Body of pancreas (tissue), 4 donors: ENCODE measurements at regions not wholly inside any gene's neighbourhood (a gene's known extent, or its start where the extent isn't known, plus 50 kb on each side); places are given as distances from the start of the nearest gene placed in this dataset.

Experiments used
- ATAC-seq: fragments of 150-250 bp; one replicate; pipeline ENCODE4 v1.9.1; 2016
- DNase-seq, 4 donors: peaks; one replicate each; pipeline ENCODE4 v3.0.0-alpha.2; 2019
- H3K27ac ChIP-seq, 4 donors: fragments of 200-600 bp; sonication (generic); 1 replicate in 3 of 4; 2 replicates in 1 of 4; pipeline versions ENCODE4 v1.5.1 to v1.6.1; 2016 to 2019; ENCODE audit warnings: mild to moderate bottlenecking in 1 of 4, mixed read lengths in 1 of 4, moderate library complexity in 1 of 4
- H3K27me3 ChIP-seq, 2 donors: fragments of 200-600 bp; sonication (generic); one replicate each; pipeline ENCODE4 v1.6.0; 2016; ENCODE audit warnings: mild to moderate bottlenecking in 1 of 2
- H3K36me3 ChIP-seq, 2 donors: fragments of 200-600 bp; sonication (generic); replicated peaks in 1 of 2; 2 replicates each; pipeline ENCODE4 v1.5.1; 2016; ENCODE audit warnings: low read depth in 2 of 2; ENCODE audit not compliant: insufficient read depth in 1 of 2
- H3K4me1 ChIP-seq: fragments of 200-600 bp; sonication (generic); one replicate; pipeline ENCODE4 v1.6.0; 2016
- H3K4me3 ChIP-seq, 2 donors: fragments of 200-600 bp; sonication (generic); 1 replicate in 1 of 2; 2 replicates in 1 of 2; pipeline ENCODE4 v1.5.1; 2016 to 2019
- H3K9me3 ChIP-seq, 3 donors: fragments of 200-600 bp; sonication (generic); 1 replicate in 2 of 3; 2 replicates in 1 of 3; pipeline ENCODE4 v1.5.1; 2016
- POLR2A ChIP-seq, 3 donors: fragments of 450-650 bp; IDR thresholded peaks; one replicate each; pipeline ENCODE4 v1.6.1; 2016; ENCODE audit warnings: antibody characterized with exemption in 3 of 3, mild to moderate bottlenecking in 2 of 3
- WGBS, 2 donors: methylation state at CpG; one replicate each; pipeline ENCODE4 v1.1.5; 2017; 5-methylcytosine and 5-hydroxymethylcytosine counted together
- intact Hi-C: fragments of 100-400 bp; cut with DNase I; formaldehyde crosslinking; loops from one replicate; pipeline ENCODE4 v1.15.1; 2023
- TF ChIP-seq, protein P1 (sequence below), 7 experiments: fragments of 450-650 bp in 4 of 7; fragments of 200-600 bp in 3 of 7; sonication (generic) in 3 of 7; IDR thresholded peaks; one replicate each; pipeline ENCODE4 v1.5.1; 2016 to 2019; ENCODE audit warnings: antibody characterized with exemption in 7 of 7

DNA sequence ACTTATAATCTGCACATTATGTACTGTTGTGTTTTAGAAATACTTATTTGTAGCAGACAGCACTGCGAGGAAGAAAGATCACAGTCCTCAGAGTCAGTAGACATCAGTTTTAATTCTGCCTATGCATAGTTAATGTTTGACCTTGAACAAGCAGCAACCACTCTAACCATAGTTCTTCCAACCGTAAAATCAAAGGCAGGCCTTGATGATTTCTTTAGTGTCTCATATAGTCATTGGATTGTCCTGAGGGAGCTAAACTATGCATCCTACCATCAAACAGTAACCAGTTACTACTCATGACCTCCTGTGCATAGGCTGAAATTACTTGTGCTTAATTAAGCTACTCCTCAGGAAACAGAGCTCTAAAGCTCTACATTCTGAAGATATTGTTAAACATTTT lies 294.8 kb upstream of the STXBP5 start:
- Histone ChIP-seq H3K4me1 (no peaks in the 10 kb centered on the region), H3K4me3 (no peak overlapping the region), H3K36me3 (no peaks in the 10 kb centered on the region), H3K27ac (no peak overlapping the region), H3K27me3 (no peaks in the 10 kb centered on the region), H3K9me3 (no peaks in the 10 kb centered on the region)
- WGBS, 2 donors: 49 to 64% methylated on average over 2 of the region's 2 CpGs
- TF ChIP-seq, protein P1, sequence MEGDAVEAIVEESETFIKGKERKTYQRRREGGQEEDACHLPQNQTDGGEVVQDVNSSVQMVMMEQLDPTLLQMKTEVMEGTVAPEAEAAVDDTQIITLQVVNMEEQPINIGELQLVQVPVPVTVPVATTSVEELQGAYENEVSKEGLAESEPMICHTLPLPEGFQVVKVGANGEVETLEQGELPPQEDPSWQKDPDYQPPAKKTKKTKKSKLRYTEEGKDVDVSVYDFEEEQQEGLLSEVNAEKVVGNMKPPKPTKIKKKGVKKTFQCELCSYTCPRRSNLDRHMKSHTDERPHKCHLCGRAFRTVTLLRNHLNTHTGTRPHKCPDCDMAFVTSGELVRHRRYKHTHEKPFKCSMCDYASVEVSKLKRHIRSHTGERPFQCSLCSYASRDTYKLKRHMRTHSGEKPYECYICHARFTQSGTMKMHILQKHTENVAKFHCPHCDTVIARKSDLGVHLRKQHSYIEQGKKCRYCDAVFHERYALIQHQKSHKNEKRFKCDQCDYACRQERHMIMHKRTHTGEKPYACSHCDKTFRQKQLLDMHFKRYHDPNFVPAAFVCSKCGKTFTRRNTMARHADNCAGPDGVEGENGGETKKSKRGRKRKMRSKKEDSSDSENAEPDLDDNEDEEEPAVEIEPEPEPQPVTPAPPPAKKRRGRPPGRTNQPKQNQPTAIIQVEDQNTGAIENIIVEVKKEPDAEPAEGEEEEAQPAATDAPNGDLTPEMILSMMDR (IDR thresholded peaks at IDR 0.05): no peak
- TF ChIP-seq POLR2A (IDR thresholded peaks at IDR 0.05): no peak
- DNase-seq: no peak
- intact Hi-C loops: no loop called here
- ATAC-seq: no peak

DNA sequence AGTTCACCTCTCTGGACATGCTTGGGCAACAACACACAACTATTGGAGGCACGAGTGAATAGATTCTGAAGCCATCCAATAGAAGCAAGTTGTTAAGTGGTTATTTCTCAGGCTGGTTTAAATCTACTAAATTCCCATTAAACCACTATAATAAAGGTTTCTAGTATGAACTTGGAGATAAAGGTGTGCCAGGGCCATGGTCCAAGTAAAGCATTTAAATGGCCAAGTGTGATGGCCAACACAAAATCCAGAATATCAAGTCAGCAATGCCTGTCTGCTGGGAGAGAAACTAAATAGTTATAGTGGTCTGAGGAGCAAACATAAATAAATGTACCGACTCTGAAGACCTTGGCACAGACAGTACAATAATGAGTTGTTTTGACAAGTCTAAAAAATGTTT lies 294.3 kb upstream of the STXBP5 start:
- H3K27me3 ChIP-seq: no peaks in the 10 kb centered on the region
- DNase-seq (no peak), ATAC-seq (no peak)
- H3K36me3 ChIP-seq: no peaks in the 10 kb centered on the region
- H3K4me3 ChIP-seq: no peak overlapping the region
- H3K27ac ChIP-seq: no peak overlapping the region
- no peaks in the 10 kb centered on the region for H3K9me3 ChIP-seq
- intact Hi-C loops: no loop called here
- no peaks in the 10 kb centered on the region for H3K4me1 ChIP-seq
- no peak for TF ChIP-seq POLR2A (IDR thresholded peaks at IDR 0.05)
- TF ChIP-seq, protein P1 (IDR thresholded peaks at IDR 0.05): no peak
- WGBS, 2 donors: 66 to 74% methylated on average over 2 of the region's 2 CpGs

DNA sequence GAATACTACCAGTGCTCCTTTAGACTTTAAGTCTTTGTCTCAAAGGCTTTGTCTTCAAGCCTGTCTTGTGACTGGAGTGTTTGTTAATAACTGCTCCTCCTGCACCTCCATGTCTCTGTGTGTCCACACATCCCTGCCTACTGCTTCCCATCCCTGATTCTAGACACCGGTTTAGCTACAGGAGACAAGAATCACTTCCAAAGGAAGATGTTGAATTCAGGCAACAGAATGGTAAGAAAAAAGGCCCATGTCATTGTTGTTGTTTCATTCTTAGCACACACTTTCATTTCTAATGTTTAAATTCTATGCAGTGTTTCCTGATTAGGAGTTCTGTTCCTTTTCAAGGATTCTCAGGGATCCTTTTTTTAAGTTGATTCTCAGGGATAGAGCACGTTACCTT lies 293.6 kb upstream of the STXBP5 start:
- ATAC-seq (no peak), DNase-seq (no peak)

DNA sequence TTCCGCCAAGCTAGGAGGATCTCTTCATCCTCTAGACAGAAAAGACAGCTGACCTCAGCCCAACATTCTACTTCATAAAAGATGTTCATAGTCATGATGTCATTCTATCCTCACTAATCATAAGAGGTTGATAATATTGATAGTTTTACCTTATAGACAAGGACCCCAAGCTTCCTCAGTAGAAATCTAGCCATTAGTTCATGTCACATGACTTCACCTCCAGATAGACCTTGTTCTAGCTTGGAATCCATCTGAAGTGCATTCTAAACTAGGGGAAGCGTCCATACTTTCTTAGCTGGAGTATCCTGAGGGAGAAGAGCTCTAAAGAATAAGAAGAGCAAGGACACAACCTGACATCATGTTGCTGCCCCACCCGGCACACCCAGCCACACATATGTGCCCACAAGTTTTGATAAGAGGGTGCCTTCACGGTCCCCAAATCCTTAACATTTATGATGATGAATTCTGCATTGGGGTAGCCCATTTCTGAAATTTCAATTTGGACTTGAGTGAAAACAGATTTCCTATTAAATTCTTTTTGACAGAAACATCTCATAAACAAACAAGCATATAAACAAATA lies 292.5 kb upstream of the STXBP5 start:
- Histone ChIP-seq H3K27ac (no peak overlapping the region), H3K4me3 (no peak overlapping the region), H3K9me3 (no peaks in the 10 kb centered on the region), H3K27me3 (no peaks in the 10 kb centered on the region), H3K4me1 (no peaks in the 10 kb centered on the region), H3K36me3 (no peaks in the 10 kb centered on the region)
- ATAC-seq: no peak
- TF ChIP-seq, protein P1 (IDR thresholded peaks at IDR 0.05): no peak
- no peak for TF ChIP-seq POLR2A (IDR thresholded peaks at IDR 0.05)
- no peak for DNase-seq
- 92 to 93% methylated on average over 4 of the region's 4 CpGs for WGBS, 2 donors
- intact Hi-C loops: no loop called here

More for the DNA sequence above, 293.6 kb upstream of the STXBP5 start:
- intact Hi-C loops: no loop called here
- no peak overlapping the region for H3K27ac ChIP-seq
- no peaks in the 10 kb centered on the region for H3K4me1 ChIP-seq
- no peaks in the 10 kb centered on the region for H3K9me3 ChIP-seq
- WGBS, 2 donors: 93% methylated on average over 2 of the region's 2 CpGs
- no peaks in the 10 kb centered on the region for H3K36me3 ChIP-seq
- no peaks in the 10 kb centered on the region for H3K27me3 ChIP-seq
- no peak for TF ChIP-seq POLR2A (IDR thresholded peaks at IDR 0.05)
- TF ChIP-seq, protein P1 (IDR thresholded peaks at IDR 0.05): no peak
- no peak overlapping the region for H3K4me3 ChIP-seq
